Panc1 (cell line): ENCODE measurements at regions not wholly inside any gene's neighbourhood (a gene's known extent, or its start where the extent isn't known, plus 50 kb on each side); places are given as distances from the start of the nearest gene placed in this dataset.

Experiments used
- ATAC-seq: fragments of 200-7000 bp; cut with Tn5 transposase; 2 replicates; pipeline ENCODE4 v1.9.1; 2020; ENCODE audit warnings: mild to moderate bottlenecking, moderate library complexity
- BruUV-seq: library from RNA; stranded (reverse); fragments of 400-500 nt; replicated peaks from 2 replicates; lab custom pipeline; 2021; lab: Mats Ljungman, UMichigan
- CTCF ChIA-PET: fragments of 300-600 bp; sonication (Branson Sonifier 250); formaldehyde crosslinking; loops from one replicate; lab custom pipeline; 2022; ENCODE audit warnings: antibody characterized with exemption; lab: Charles Lee
- POLR2A ChIA-PET: fragments of 300-600 bp; sonication (Branson Sonifier 250); formaldehyde crosslinking; loops from one replicate; lab custom pipeline; 2022; ENCODE audit warnings: antibody characterized with exemption; lab: Charles Lee
- DNase-seq: peaks from one replicate; pipeline ENCODE4 v3.0.0-alpha.2; 2010; ENCODE audit warnings: low read depth, low spot score
- H3K27ac ChIP-seq: 2 replicates; pipeline ENCODE4 v1.5.1; 2011; ENCODE audit warnings: mild to moderate bottlenecking, low read length, inconsistent platforms
- H3K27me3 ChIP-seq: fragments of 200-500 bp; sonication (Bioruptor generic); 2 replicates; pipeline ENCODE4 v1.6.0; 2014; ENCODE audit warnings: low read length, inconsistent platforms; ENCODE audit not compliant: control insufficient read depth, insufficient read depth
- H3K36me3 ChIP-seq: fragments of 200-500 bp; sonication (Bioruptor generic); 2 replicates; pipeline ENCODE4 v1.5.1; 2014; ENCODE audit warnings: inconsistent platforms, mild to moderate bottlenecking, low read length, moderate library complexity; ENCODE audit not compliant: control insufficient read depth, insufficient read depth
- H3K4me1 ChIP-seq: 2 replicates; pipeline ENCODE4 v1.5.1; 2011; ENCODE audit warnings: inconsistent platforms, mild to moderate bottlenecking, low read length, moderate library complexity; ENCODE audit not compliant: control insufficient read depth, insufficient read depth
- H3K4me3 ChIP-seq, 2 experiments: 2 replicates each; pipeline ENCODE4 v1.5.1; 2011 to 2012; ENCODE audit warnings: low read depth in 2 of 2, low read length in 2 of 2, mild to moderate bottlenecking in 2 of 2, inconsistent platforms in 1 of 2, moderate library complexity in 1 of 2
- H3K9me3 ChIP-seq: fragments of 200-500 bp; sonication (Bioruptor generic); 2 replicates; pipeline ENCODE4 v1.5.1; 2014; ENCODE audit warnings: low read depth, mild to moderate bottlenecking, inconsistent platforms, low read length, moderate library complexity; ENCODE audit not compliant: control insufficient read depth, insufficient read depth
- POLR2AphosphoS5 ChIP-seq: IDR thresholded peaks from 2 replicates; pipeline ENCODE4 v1.6.1; 2012; ENCODE audit warnings: mild to moderate bottlenecking, low read depth, low read length, moderate library complexity
- SIN3A ChIP-seq: IDR thresholded peaks from 2 replicates; pipeline ENCODE4 v1.6.1; 2012; ENCODE audit warnings: low read depth, mild to moderate bottlenecking, low read length, moderate library complexity, borderline replicate concordance; ENCODE audit not compliant: insufficient read depth
- TCF7L2 ChIP-seq: IDR thresholded peaks from 2 replicates; pipeline ENCODE4 v1.6.1; 2011; ENCODE audit warnings: mild to moderate bottlenecking, low read depth, low read length, inconsistent platforms
- in situ Hi-C: cut with HindIII; loops from 2 replicates; pipeline ENCODE4 v1.10.0; 2016; ENCODE audit warnings: low sequenced_read_pairs, low pct_unique_long_range_greater_than_20kb
- intact Hi-C: fragments of 100-400 bp; cut with micrococcal nuclease; formaldehyde crosslinking; loops from one replicate; pipeline ENCODE4 v1.10.0; 2022; ENCODE audit not compliant: unreplicated experiment
- TF ChIP-seq, protein P1 (sequence below): fragments of 450-650 bp; IDR thresholded peaks from 2 replicates; pipeline ENCODE4 v1.5.1; 2017; ENCODE audit warnings: mild to moderate bottlenecking
- TF ChIP-seq, protein P2 (sequence below), 2 experiments: IDR thresholded peaks; 2 replicates each; pipeline ENCODE4 v1.6.1; 2011 to 2012; ENCODE audit warnings: low read depth in 2 of 2, control low read depth in 1 of 2, low read length in 1 of 2, mild to moderate bottlenecking in 1 of 2, moderate library complexity in 1 of 2; ENCODE audit not compliant: insufficient read depth in 1 of 2

DNA sequence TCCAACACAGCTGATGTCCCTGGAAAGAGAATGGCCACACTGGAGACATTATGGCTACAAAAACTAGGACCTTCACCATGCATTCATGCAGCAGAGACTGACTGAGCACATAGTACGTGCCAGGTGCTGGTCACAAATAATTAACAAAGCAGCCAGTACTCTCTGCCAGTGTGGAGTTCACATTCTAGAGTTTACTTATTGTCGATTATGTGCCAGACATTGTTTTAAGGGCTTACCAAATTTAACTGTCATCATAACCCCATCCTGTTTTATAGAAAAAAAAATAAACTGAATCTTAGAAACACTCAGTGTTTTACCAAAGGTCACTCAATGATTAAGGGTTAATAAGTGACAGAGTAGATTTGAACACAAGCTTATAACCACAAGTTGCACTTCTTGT is 143.3 kb downstream of the RRAGC start:
- TF ChIP-seq, protein P1, sequence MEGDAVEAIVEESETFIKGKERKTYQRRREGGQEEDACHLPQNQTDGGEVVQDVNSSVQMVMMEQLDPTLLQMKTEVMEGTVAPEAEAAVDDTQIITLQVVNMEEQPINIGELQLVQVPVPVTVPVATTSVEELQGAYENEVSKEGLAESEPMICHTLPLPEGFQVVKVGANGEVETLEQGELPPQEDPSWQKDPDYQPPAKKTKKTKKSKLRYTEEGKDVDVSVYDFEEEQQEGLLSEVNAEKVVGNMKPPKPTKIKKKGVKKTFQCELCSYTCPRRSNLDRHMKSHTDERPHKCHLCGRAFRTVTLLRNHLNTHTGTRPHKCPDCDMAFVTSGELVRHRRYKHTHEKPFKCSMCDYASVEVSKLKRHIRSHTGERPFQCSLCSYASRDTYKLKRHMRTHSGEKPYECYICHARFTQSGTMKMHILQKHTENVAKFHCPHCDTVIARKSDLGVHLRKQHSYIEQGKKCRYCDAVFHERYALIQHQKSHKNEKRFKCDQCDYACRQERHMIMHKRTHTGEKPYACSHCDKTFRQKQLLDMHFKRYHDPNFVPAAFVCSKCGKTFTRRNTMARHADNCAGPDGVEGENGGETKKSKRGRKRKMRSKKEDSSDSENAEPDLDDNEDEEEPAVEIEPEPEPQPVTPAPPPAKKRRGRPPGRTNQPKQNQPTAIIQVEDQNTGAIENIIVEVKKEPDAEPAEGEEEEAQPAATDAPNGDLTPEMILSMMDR, result no peak
- TF ChIP-seq, protein P2, sequence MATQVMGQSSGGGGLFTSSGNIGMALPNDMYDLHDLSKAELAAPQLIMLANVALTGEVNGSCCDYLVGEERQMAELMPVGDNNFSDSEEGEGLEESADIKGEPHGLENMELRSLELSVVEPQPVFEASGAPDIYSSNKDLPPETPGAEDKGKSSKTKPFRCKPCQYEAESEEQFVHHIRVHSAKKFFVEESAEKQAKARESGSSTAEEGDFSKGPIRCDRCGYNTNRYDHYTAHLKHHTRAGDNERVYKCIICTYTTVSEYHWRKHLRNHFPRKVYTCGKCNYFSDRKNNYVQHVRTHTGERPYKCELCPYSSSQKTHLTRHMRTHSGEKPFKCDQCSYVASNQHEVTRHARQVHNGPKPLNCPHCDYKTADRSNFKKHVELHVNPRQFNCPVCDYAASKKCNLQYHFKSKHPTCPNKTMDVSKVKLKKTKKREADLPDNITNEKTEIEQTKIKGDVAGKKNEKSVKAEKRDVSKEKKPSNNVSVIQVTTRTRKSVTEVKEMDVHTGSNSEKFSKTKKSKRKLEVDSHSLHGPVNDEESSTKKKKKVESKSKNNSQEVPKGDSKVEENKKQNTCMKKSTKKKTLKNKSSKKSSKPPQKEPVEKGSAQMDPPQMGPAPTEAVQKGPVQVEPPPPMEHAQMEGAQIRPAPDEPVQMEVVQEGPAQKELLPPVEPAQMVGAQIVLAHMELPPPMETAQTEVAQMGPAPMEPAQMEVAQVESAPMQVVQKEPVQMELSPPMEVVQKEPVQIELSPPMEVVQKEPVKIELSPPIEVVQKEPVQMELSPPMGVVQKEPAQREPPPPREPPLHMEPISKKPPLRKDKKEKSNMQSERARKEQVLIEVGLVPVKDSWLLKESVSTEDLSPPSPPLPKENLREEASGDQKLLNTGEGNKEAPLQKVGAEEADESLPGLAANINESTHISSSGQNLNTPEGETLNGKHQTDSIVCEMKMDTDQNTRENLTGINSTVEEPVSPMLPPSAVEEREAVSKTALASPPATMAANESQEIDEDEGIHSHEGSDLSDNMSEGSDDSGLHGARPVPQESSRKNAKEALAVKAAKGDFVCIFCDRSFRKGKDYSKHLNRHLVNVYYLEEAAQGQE (IDR thresholded peaks at IDR 0.05; ENCODE audit: insufficient read depth in 1 of 2, low read depth in 2 of 2, low read length in 1 of 2), result no peak
- TF ChIP-seq POLR2AphosphoS5, result no peak
- TF ChIP-seq SIN3A, result no peak
- no peak for TF ChIP-seq TCF7L2
- ATAC-seq (no peak), DNase-seq (no peak)
- Histone ChIP-seq H3K27me3 (peaks cover 6% of the 10 kb centered on the region), H3K9me3 (no peaks in the 10 kb centered on the region), H3K4me1 (no peaks in the 10 kb centered on the region), H3K27ac (no peak overlapping the region), H3K4me3 (no peak overlapping the region), H3K36me3 (no peaks in the 10 kb centered on the region)
- intact Hi-C loops (no loop called here), in situ Hi-C loops (no loop called here)
- BruUV-seq, result no TSS peak
- ChIA-PET POLR2A (no interaction called here), CTCF (no interaction called here)

DNA sequence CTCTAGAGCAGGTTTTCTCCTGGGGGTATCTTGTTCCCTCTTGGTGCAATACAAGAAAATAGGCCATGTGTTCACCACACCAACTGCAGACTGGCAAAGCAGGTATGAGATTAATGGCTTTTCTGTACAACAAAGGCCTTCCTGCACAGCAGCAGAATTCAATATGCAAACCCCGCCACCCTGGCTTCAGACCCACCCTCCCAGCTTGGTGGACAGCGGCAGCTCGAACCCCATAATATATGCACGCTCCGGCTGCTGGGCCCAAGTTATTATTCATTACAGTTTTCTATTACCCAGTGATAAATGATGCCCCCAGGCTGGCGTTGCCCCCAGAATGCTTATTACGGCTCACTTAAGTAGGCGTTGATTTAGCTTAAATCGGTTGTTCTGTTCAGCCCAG is 144.2 kb downstream of the RRAGC start:
- Histone ChIP-seq H3K9me3 (no peaks in the 10 kb centered on the region), H3K36me3 (no peaks in the 10 kb centered on the region), H3K27me3 (peaks cover 3% of the 10 kb centered on the region), H3K27ac (no peak overlapping the region), H3K4me3 (no peak overlapping the region), H3K4me1 (no peaks in the 10 kb centered on the region)
- POLR2A ChIA-PET, result no interaction called here
- CTCF ChIA-PET, result no interaction called here
- ATAC-seq (no peak), DNase-seq (no peak)
- in situ Hi-C loops, result no loop called here
- intact Hi-C loops, result no loop called here
- TF ChIP-seq TCF7L2 (no peak), POLR2AphosphoS5 (no peak), SIN3A (no peak)
- TF ChIP-seq, protein P2 (IDR thresholded peaks at IDR 0.05; ENCODE audit: insufficient read depth in 1 of 2, low read depth in 2 of 2, low read length in 1 of 2), result no peak
- TF ChIP-seq, protein P1, result no peak
- BruUV-seq, result no TSS peak
